ENCODE measurements at regions not wholly inside any gene's neighbourhood (a gene's known extent, or its start where the extent isn't known, plus 50 kb on each side); places are given as distances from the start of the nearest gene placed in this dataset.
"Not testable (repeated sequence)": the region's sequence is repeated elsewhere in the genome, so short reads cannot be mapped to it uniquely, and the experiment has no call there.

GRCh38 chr4:187666697-187667494 is 328.7 kb upstream of the ZFP42 start:
- POLR2A ChIA-PET (ENCODE audit: low non-redundant PET) = no interaction called here
- H3K4me3 ChIP-seq (ENCODE audit: low read depth, low read length, poor library complexity, severe bottlenecking) = no peak overlapping the region

GRCh38 chr4:187668526-187669082 is 327.0 kb upstream of the ZFP42 start:
- no peak for DNase-seq (ENCODE audit: low spot score)
- TF ChIP-seq EZH2 (IDR thresholded peaks at IDR 0.05; ENCODE audit: borderline replicate concordance, low read depth, low read length, poor library complexity, severe bottlenecking) (no peak), CTCF (conservative IDR thresholded peaks at IDR 0.05; ENCODE audit: low read depth, low read length) (no peak)
- POLR2A ChIA-PET (ENCODE audit: low non-redundant PET) = no interaction called here
- H3K4me1 ChIP-seq (ENCODE audit: insufficient read depth, low read length, poor library complexity, severe bottlenecking) = peaks cover 13% of the 10 kb centered on the region
- CTCF ChIA-PET = no interaction called here
- intact Hi-C loops (cut with micrococcal nuclease; ENCODE audit: unreplicated experiment) = no loop called here
- H3K36me3 ChIP-seq (ENCODE audit: insufficient read depth, low read length, poor library complexity, severe bottlenecking) = no peaks in the 10 kb centered on the region
- no peaks in the 10 kb centered on the region for H3K9me3 ChIP-seq (ENCODE audit: low read depth, low read length, poor library complexity, severe bottlenecking)
- H3K27ac ChIP-seq (ENCODE audit: low read depth, low read length, poor library complexity, severe bottlenecking) = no peak overlapping the region
- no peak overlapping the region for H3K4me3 ChIP-seq (ENCODE audit: low read depth, low read length, poor library complexity, severe bottlenecking)
- H3K27me3 ChIP-seq (replicated peaks; ENCODE audit: insufficient read depth, low read depth, low read length, poor library complexity) = no peaks in the 10 kb centered on the region
- no TSS peak for BruUV-seq (replicated peaks)

More at GRCh38 chr4:187666697-187667494, 328.7 kb upstream of the ZFP42 start:
- Histone ChIP-seq H3K36me3 (ENCODE audit: insufficient read depth, low read length, poor library complexity, severe bottlenecking) (no peaks in the 10 kb centered on the region), H3K4me1 (ENCODE audit: insufficient read depth, low read length, poor library complexity, severe bottlenecking) (peaks cover 13% of the 10 kb centered on the region), H3K9me3 (ENCODE audit: low read depth, low read length, poor library complexity, severe bottlenecking) (no peaks in the 10 kb centered on the region), H3K27ac (ENCODE audit: low read depth, low read length, poor library complexity, severe bottlenecking) (no peak overlapping the region), H3K27me3 (replicated peaks; ENCODE audit: insufficient read depth, low read depth, low read length, poor library complexity) (no peaks in the 10 kb centered on the region)
- TF ChIP-seq EZH2 (IDR thresholded peaks at IDR 0.05; ENCODE audit: borderline replicate concordance, low read depth, low read length, poor library complexity, severe bottlenecking) = no peak
- TF ChIP-seq CTCF (conservative IDR thresholded peaks at IDR 0.05; ENCODE audit: low read depth, low read length) = no peak
- intact Hi-C loops (cut with micrococcal nuclease; ENCODE audit: unreplicated experiment) = no loop called here
- no peak for DNase-seq (ENCODE audit: low spot score)
- no TSS peak for BruUV-seq (replicated peaks)
- CTCF ChIA-PET = no interaction called here

- DNase-seq (ENCODE audit: low spot score); H3K27me3 ChIP-seq (replicated peaks; ENCODE audit: insufficient read depth, low read depth, low read length, poor library complexity); H3K27ac ChIP-seq (ENCODE audit: low read depth, low read length, poor library complexity, severe bottlenecking); CTCF ChIA-PET; H3K4me1 ChIP-seq (ENCODE audit: insufficient read depth, low read length, poor library complexity, severe bottlenecking); BruUV-seq (replicated peaks); H3K36me3 ChIP-seq (ENCODE audit: insufficient read depth, low read length, poor library complexity, severe bottlenecking); H3K4me3 ChIP-seq (ENCODE audit: low read depth, low read length, poor library complexity, severe bottlenecking); H3K9me3 ChIP-seq (ENCODE audit: low read depth, low read length, poor library complexity, severe bottlenecking); intact Hi-C loops (cut with micrococcal nuclease; ENCODE audit: unreplicated experiment); POLR2A ChIA-PET (ENCODE audit: low non-redundant PET): not testable (repeated sequence)
Observed at GRCh38 chr4:187671521-187671920, 324.1 kb upstream of the ZFP42 start.

GRCh38 chr4:187671958-187672357 is 323.6 kb upstream of the ZFP42 start:
- H3K9me3 ChIP-seq (ENCODE audit: low read depth, low read length, poor library complexity, severe bottlenecking); CTCF ChIA-PET; BruUV-seq (replicated peaks); intact Hi-C loops (cut with micrococcal nuclease; ENCODE audit: unreplicated experiment); H3K36me3 ChIP-seq (ENCODE audit: insufficient read depth, low read length, poor library complexity, severe bottlenecking); DNase-seq (ENCODE audit: low spot score); POLR2A ChIA-PET (ENCODE audit: low non-redundant PET); H3K27ac ChIP-seq (ENCODE audit: low read depth, low read length, poor library complexity, severe bottlenecking); H3K27me3 ChIP-seq (replicated peaks; ENCODE audit: insufficient read depth, low read depth, low read length, poor library complexity); H3K4me1 ChIP-seq (ENCODE audit: insufficient read depth, low read length, poor library complexity, severe bottlenecking); H3K4me3 ChIP-seq (ENCODE audit: low read depth, low read length, poor library complexity, severe bottlenecking): not testable (repeated sequence)

- POLR2A ChIA-PET (ENCODE audit: low non-redundant PET); H3K27ac ChIP-seq (ENCODE audit: low read depth, low read length, poor library complexity, severe bottlenecking); H3K36me3 ChIP-seq (ENCODE audit: insufficient read depth, low read length, poor library complexity, severe bottlenecking); H3K9me3 ChIP-seq (ENCODE audit: low read depth, low read length, poor library complexity, severe bottlenecking); intact Hi-C loops (cut with micrococcal nuclease; ENCODE audit: unreplicated experiment); H3K27me3 ChIP-seq (replicated peaks; ENCODE audit: insufficient read depth, low read depth, low read length, poor library complexity); H3K4me3 ChIP-seq (ENCODE audit: low read depth, low read length, poor library complexity, severe bottlenecking); H3K4me1 ChIP-seq (ENCODE audit: insufficient read depth, low read length, poor library complexity, severe bottlenecking); DNase-seq (ENCODE audit: low spot score); BruUV-seq (replicated peaks); CTCF ChIA-PET: not testable (repeated sequence)
Observed at GRCh38 chr4:187672526-187672925, 323.0 kb upstream of the ZFP42 start.

All from A673 (cell line).